Testis (tissue), 2 donors: ENCODE measurements at regions not wholly inside any gene's neighbourhood (a gene's known extent, or its start where the extent isn't known, plus 50 kb on each side); places are given as distances from the start of the nearest gene placed in this dataset.

Experiments used
- POLR2A ChIP-seq: fragments of 450-650 bp; IDR thresholded peaks from one replicate; pipeline ENCODE4 v1.6.1; 2017; ENCODE audit warnings: antibody characterized with exemption, mild to moderate bottlenecking, moderate library complexity
- TF ChIP-seq, protein P1 (sequence below), 3 experiments: fragments of 450-650 bp in 2 of 3; fragments of 200-600 bp in 1 of 3; sonication (generic) in 1 of 3; IDR thresholded peaks; one replicate each; pipeline ENCODE4 v1.5.1; 2016 to 2019; ENCODE audit warnings: antibody characterized with exemption in 3 of 3, mild to moderate bottlenecking in 2 of 3, moderate library complexity in 1 of 3

DNA sequence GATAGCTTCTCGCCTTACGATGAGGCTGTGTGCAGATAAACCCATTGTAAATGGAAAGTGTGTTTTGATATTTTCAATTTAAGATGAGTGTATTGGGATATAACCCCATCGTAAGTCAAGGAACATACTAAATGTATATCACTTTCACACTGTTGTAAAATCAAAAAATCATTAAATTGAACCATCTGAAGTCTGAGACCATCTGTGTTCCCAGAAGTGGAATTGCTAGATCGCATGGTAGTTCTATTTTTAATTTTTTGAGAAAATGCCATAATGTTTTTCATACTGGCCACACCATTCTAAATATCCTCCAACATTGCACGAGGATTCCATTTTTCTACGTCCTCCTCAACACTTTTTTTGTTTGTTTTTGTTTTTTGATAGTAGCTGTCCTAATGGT is 209.1 kb upstream of the MTPN start:
- TF ChIP-seq, protein P1, sequence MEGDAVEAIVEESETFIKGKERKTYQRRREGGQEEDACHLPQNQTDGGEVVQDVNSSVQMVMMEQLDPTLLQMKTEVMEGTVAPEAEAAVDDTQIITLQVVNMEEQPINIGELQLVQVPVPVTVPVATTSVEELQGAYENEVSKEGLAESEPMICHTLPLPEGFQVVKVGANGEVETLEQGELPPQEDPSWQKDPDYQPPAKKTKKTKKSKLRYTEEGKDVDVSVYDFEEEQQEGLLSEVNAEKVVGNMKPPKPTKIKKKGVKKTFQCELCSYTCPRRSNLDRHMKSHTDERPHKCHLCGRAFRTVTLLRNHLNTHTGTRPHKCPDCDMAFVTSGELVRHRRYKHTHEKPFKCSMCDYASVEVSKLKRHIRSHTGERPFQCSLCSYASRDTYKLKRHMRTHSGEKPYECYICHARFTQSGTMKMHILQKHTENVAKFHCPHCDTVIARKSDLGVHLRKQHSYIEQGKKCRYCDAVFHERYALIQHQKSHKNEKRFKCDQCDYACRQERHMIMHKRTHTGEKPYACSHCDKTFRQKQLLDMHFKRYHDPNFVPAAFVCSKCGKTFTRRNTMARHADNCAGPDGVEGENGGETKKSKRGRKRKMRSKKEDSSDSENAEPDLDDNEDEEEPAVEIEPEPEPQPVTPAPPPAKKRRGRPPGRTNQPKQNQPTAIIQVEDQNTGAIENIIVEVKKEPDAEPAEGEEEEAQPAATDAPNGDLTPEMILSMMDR (IDR thresholded peaks at IDR 0.05): no peak
- no peak for TF ChIP-seq POLR2A
